ENCODE measurements at regions not wholly inside any gene's neighbourhood (a gene's known extent, or its start where the extent isn't known, plus 50 kb on each side); places are given as distances from the start of the nearest gene placed in this dataset.

DNA sequence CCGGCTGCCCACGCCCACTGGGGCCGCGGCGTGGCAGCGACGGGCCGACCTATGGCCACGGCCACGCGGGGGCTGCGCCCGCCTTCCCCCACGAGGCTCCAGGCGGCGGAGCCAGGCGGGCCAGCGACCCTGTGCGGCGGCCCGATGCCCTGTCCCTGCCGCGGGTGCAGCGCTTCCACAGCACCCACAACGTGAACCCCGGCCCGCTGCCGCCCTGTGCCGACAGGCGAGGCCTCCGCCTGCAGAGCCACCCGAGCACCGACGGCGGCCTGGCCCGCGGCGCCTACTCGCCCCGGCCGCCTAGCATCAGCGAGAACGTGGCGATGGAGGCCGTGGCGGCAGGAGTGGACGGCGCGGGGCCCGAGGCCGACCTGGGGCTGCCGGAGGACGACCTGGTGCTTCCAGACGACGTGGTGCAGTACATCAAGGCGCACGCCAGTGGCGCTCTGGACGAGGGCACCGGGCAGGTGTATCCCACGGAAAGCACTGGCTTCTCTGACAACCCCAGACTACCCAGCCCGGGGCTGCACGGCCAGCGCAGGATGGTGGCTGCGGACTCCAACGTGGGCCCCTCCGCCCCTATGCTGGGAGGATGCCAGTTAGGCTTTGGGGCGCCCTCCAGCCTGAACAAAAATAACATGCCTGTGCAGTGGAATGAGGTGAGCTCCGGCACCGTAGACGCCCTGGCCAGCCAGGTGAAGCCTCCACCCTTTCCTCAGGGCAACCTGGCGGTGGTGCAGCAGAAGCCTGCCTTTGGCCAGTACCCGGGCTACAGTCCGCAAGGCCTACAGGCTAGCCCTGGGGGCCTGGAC lies 253.2 kb downstream of the GLI2 start:
- WGBS, 10 experiments = 100% methylated on average over 1 to 4 of the region's 74 CpGs; no CpG with 5 or more reads in 8 of the 10 experiments
- in situ Hi-C loops (cut with MboI; ENCODE audit: low pct_unique_long_range_greater_than_20kb in 2 of 9, low sequenced_read_pairs in 9 of 9, unreplicated experiment in 9 of 9) = no loop called here

DNA sequence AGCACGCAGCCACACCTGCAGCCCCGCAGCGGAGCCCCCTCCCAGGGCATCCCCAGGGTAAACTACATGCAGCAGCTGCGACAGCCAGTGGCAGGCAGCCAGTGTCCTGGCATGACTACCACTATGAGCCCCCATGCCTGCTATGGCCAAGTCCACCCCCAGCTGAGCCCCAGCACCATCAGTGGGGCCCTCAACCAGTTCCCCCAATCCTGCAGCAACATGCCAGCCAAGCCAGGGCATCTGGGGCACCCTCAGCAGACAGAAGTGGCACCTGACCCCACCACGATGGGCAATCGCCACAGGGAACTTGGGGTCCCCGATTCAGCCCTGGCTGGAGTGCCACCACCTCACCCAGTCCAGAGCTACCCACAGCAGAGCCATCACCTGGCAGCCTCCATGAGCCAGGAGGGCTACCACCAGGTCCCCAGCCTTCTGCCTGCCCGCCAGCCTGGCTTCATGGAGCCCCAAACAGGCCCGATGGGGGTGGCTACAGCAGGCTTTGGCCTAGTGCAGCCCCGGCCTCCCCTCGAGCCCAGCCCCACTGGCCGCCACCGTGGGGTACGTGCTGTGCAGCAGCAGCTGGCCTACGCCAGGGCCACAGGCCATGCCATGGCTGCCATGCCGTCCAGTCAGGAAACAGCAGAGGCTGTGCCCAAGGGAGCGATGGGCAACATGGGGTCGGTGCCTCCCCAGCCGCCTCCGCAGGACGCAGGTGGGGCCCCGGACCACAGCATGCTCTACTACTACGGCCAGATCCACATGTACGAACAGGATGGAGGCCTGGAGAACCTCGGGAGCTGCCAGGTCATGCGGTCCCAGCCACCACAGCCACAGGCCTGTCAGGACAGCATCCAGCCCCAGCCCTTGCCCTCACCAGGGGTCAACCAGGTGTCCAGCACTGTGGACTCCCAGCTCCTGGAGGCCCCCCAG lies 254.1 kb downstream of the GLI2 start:
- Histone ChIP-seq H3K4me3 (no peak overlapping the region), H3K4me1 (replicated peaks in 1 of 2) (no peaks in the 10 kb centered on the region), H3K27ac (no peak overlapping the region)
- no peak for ATAC-seq (replicated peaks in 6 of 8)
- in situ Hi-C loops (cut with MboI; ENCODE audit: low pct_unique_long_range_greater_than_20kb in 2 of 9, low sequenced_read_pairs in 9 of 9, unreplicated experiment in 9 of 9) = no loop called here
- WGBS, 10 experiments = 100% methylated on average over 1 to 4 of the region's 26 CpGs; no CpG with 5 or more reads in 6 of the 10 experiments

More for the DNA sequence above, 253.2 kb downstream of the GLI2 start:
- no peaks in the 10 kb centered on the region for H3K4me1 ChIP-seq (replicated peaks in 1 of 2)
- H3K4me3 ChIP-seq = no peak overlapping the region
- ATAC-seq (replicated peaks in 6 of 8) = no peak
- no peak overlapping the region for H3K27ac ChIP-seq

DNA sequence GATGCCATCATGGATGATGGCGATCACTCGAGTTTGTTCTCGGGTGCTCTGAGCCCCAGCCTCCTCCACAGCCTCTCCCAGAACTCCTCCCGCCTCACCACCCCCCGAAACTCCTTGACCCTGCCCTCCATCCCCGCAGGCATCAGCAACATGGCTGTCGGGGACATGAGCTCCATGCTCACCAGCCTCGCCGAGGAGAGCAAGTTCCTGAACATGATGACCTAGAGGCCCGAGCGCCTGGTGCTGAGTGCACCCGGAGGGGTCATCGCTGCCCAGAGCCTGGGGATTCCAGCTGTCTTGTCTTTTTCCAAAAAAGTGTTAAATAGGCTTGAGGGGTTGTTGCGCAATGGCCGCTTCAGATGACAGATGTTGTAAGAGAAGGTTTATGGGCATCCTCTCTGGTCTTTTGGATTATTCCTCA lies 254.8 kb downstream of the GLI2 start:
- no peak for ATAC-seq (replicated peaks in 6 of 8)
- in situ Hi-C loops (cut with MboI; ENCODE audit: low pct_unique_long_range_greater_than_20kb in 2 of 9, low sequenced_read_pairs in 9 of 9, unreplicated experiment in 9 of 9) = no loop called here
- WGBS, 10 experiments = 77 to 100% (median 94%) methylated on average over 2 to 7 of the region's 15 CpGs; no CpG with 5 or more reads in 5 of the 10 experiments
- H3K27ac ChIP-seq = no peak overlapping the region
- no peaks in the 10 kb centered on the region for H3K4me1 ChIP-seq (replicated peaks in 1 of 2)
- no peak overlapping the region for H3K4me3 ChIP-seq

- Histone ChIP-seq H3K27ac (no peak overlapping the region), H3K4me1 (replicated peaks in 1 of 2) (no peaks in the 10 kb centered on the region), H3K4me3 (no peak overlapping the region)
- WGBS, 10 experiments = 47 to 100% (median 97%) methylated on average over 1 to 5 of the region's 11 CpGs; no CpG with 5 or more reads in 2 of the 10 experiments
- in situ Hi-C loops (cut with MboI; ENCODE audit: low pct_unique_long_range_greater_than_20kb in 2 of 9, low sequenced_read_pairs in 9 of 9, unreplicated experiment in 9 of 9) = no loop called here
- ATAC-seq (replicated peaks in 6 of 8) = no peak
These were observed 255.8 kb downstream of the GLI2 start for GRCh38 chr2:120991441-120991840.

DNA sequence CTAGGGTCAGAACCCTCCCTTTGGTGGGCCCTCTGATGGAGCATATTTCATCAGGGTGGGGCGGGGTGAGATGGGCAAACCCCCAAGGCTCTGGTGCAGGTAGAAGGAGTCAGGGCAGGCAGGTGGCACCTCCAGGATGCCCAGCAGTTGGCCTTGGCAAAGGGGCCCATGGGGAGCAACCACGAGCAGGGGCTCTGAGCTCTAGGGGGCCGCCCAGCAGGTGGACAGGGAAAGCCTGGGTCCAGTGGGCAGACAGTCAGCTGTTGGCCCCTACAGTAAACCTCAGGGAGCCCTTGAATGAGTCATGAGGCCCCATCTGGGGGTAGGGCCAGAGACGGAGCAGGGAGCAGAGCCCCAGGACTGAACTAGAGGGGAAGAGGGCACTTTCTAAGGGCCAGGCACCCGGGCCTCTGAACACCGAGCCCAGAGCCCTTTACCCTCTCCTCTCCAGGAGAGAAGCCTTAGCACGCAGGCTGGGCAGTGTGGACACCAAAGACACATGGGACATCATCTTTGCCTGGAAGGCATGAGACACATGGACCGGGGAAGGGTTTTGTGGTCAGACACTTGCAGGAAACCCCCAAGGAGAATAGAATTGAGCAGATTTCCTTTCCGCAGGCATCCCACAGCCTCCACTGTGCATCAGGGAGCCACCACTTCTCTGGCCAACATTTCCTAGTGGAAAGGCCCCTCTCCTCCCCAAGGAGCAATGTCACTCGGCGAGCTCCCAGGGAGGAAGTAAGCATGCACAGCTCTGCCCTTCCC lies 257.3 kb downstream of the GLI2 start:
- ATAC-seq (replicated peaks in 6 of 8) = no peak
- H3K4me1 ChIP-seq (replicated peaks in 1 of 2) = no peaks in the 10 kb centered on the region
- in situ Hi-C loops (cut with MboI; ENCODE audit: low pct_unique_long_range_greater_than_20kb in 2 of 9, low sequenced_read_pairs in 9 of 9, unreplicated experiment in 9 of 9) = no loop called here
- WGBS, 10 experiments = 100% methylated on average over 2 to 4 of the region's 11 CpGs; no CpG with 5 or more reads in 5 of the 10 experiments
- no peak overlapping the region for H3K27ac ChIP-seq
- H3K4me3 ChIP-seq = no peak overlapping the region

GRCh38 chr2:120993661-120994060 lies 258.0 kb downstream of the GLI2 start:
- Histone ChIP-seq H3K4me3 (no peak overlapping the region), H3K4me1 (replicated peaks in 1 of 2) (no peaks in the 10 kb centered on the region), H3K27ac (no peak overlapping the region)
- WGBS, 10 experiments = 52 to 100% (median 69%) methylated on average over 1 to 7 of the region's 9 CpGs; no CpG with 5 or more reads in 6 of the 10 experiments
- in situ Hi-C loops (cut with MboI; ENCODE audit: low pct_unique_long_range_greater_than_20kb in 2 of 9, low sequenced_read_pairs in 9 of 9, unreplicated experiment in 9 of 9) = no loop called here
- ATAC-seq (replicated peaks in 6 of 8) = no peak

GRCh38 chr2:120994301-120994995 lies 258.8 kb downstream of the GLI2 start:
- in situ Hi-C loops (cut with MboI; ENCODE audit: low pct_unique_long_range_greater_than_20kb in 2 of 9, low sequenced_read_pairs in 9 of 9, unreplicated experiment in 9 of 9) = no loop called here
- no peak for ATAC-seq (replicated peaks in 6 of 8)
- no peak overlapping the region for H3K4me3 ChIP-seq
- 83 to 100% (median 94%) methylated on average over 2 to 9 of the region's 14 CpGs; no CpG with 5 or more reads in 4 of the 10 experiments for WGBS, 10 experiments
- no peak overlapping the region for H3K27ac ChIP-seq
- H3K4me1 ChIP-seq (replicated peaks in 1 of 2) = no peaks in the 10 kb centered on the region

GRCh38 chr2:120995152-120995551 lies 259.5 kb downstream of the GLI2 start:
- ATAC-seq (replicated peaks in 6 of 8) = no peak
- H3K4me3 ChIP-seq = no peak overlapping the region
- in situ Hi-C loops (cut with MboI; ENCODE audit: low pct_unique_long_range_greater_than_20kb in 2 of 9, low sequenced_read_pairs in 9 of 9, unreplicated experiment in 9 of 9) = no loop called here
- no peaks in the 10 kb centered on the region for H3K4me1 ChIP-seq (replicated peaks in 1 of 2)
- H3K27ac ChIP-seq = no peak overlapping the region
- WGBS, 10 experiments = 0 to 100% (median 90%) methylated on average over 1 to 7 of the region's 7 CpGs

- H3K27ac ChIP-seq = no peak overlapping the region
- no peaks in the 10 kb centered on the region for H3K4me1 ChIP-seq (replicated peaks in 1 of 2)
- no peak for ATAC-seq (replicated peaks in 6 of 8)
- in situ Hi-C loops (cut with MboI; ENCODE audit: low pct_unique_long_range_greater_than_20kb in 2 of 9, low sequenced_read_pairs in 9 of 9, unreplicated experiment in 9 of 9) = no loop called here
- 80 to 100% (median 89%) methylated on average over 1 to 14 of the region's 15 CpGs; no CpG with 5 or more reads in 1 of the 10 experiments for WGBS, 10 experiments
- H3K4me3 ChIP-seq = no peak overlapping the region
These were observed 260.1 kb downstream of the GLI2 start for GRCh38 chr2:120995656-120996190.

GRCh38 chr2:120999377-121000097 lies 263.9 kb downstream of the GLI2 start:
- in situ Hi-C loops (cut with MboI; ENCODE audit: low pct_unique_long_range_greater_than_20kb in 2 of 9, low sequenced_read_pairs in 9 of 9, unreplicated experiment in 9 of 9) = no loop called here
- Histone ChIP-seq H3K27ac (no peak overlapping the region), H3K4me1 (replicated peaks in 1 of 2) (no peaks in the 10 kb centered on the region), H3K4me3 (no peak overlapping the region)
- WGBS, 10 experiments = 20 to 96% (median 72%) methylated on average over 1 to 3 of the region's 6 CpGs; no CpG with 5 or more reads in 6 of the 10 experiments
- ATAC-seq (replicated peaks in 6 of 8) = no peak

DNA sequence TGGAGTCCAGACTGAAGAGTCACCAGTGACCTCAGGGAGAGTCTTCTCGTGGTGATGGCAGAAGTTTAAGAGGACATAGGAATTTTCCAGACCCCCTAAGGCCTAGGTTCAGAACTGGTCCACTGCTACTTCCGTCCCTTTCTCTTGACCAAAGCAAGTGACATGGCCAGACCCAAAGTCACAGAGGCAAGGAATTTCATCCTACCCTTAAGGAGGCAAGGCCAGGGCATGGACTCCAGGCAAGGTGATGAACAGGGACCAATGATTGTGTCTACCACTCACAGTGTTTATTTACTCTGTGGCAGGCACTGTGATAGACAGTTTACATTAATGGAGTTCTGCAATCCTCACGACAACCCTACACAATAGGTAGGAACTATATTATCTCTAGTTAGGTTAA lies 265.1 kb downstream of the GLI2 start:
- WGBS, 10 experiments = 17 to 93% (median 67%) methylated on average over 1 to 3 of the region's 3 CpGs; no CpG with 5 or more reads in 3 of the 10 experiments
- Histone ChIP-seq H3K4me1 (replicated peaks in 1 of 2) (peaks cover 0 to 7% of the 10 kb centered on the region in 2 donors), H3K27ac (no peak overlapping the region), H3K4me3 (no peak overlapping the region)
- ATAC-seq (replicated peaks in 6 of 8) = no peak
- in situ Hi-C loops (cut with MboI; ENCODE audit: low pct_unique_long_range_greater_than_20kb in 2 of 9, low sequenced_read_pairs in 9 of 9, unreplicated experiment in 9 of 9) = no loop called here

DNA sequence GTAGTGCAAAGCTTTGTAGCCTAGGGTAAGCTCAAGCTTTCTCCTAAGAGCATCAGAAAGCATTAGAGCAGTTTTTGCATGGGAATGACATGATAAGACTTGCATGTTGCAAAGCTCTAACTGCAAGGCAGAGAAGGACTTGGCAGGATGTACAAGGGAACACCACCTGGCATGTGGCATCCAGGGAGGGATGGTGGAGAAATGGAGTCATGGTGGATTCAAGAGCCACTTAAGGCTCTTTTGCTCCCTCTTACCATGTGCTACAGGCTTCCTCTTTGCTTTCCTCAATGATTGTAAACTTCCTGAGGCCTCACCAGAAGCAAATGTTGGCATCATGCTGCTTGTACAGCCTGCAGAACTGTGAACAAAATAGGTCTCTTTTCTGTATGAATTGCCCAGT lies 266.0 kb downstream of the GLI2 start:
- no peak for ATAC-seq (replicated peaks in 6 of 8)
- no peak overlapping the region for H3K27ac ChIP-seq
- in situ Hi-C loops (cut with MboI; ENCODE audit: low pct_unique_long_range_greater_than_20kb in 2 of 9, low sequenced_read_pairs in 9 of 9, unreplicated experiment in 9 of 9) = no loop called here
- H3K4me1 ChIP-seq (replicated peaks in 1 of 2) = peaks cover 3 to 15% of the 10 kb centered on the region in 2 donors
- H3K4me3 ChIP-seq = no peak overlapping the region

Data from motor neuron (in vitro differentiated cells).